Activated T-cell treated with anti-CD3 and anti-CD28 coated beads, Interleukin-2, amount 50 U/mL, for 72 hours (primary cell): ENCODE measurements at regions not wholly inside any gene's neighbourhood (a gene's known extent, or its start where the extent isn't known, plus 50 kb on each side); places are given as distances from the start of the nearest gene placed in this dataset.
A peak's percentile ranks its signal among the peaks of the same experiment; 100 is the strongest.

Experiments used
- ATAC-seq, 2 donors: fragments of 150-1000 bp; cut with Tn5 transposase; replicated peaks in 1 of 2; 2 replicates each; pipeline ENCODE4 v1.10.0; 2021; ENCODE audit warnings: moderate library complexity in 2 of 2, mild to moderate bottlenecking in 1 of 2
- DNase-seq, 2 donors: peaks; one replicate each; pipeline ENCODE4 v3.0.0; 2021 to 2022; ENCODE audit warnings: mixed read lengths in 1 of 2
- H3K27ac Mint-ChIP-seq: one replicate; pipeline ENCODE4 v1.8.0; 2022; ENCODE audit warnings: mild to moderate bottlenecking, moderate library complexity, mixed read lengths
- H3K27me3 Mint-ChIP-seq: one replicate; pipeline ENCODE4 v1.8.0; 2022; ENCODE audit warnings: low read depth, mixed read lengths
- H3K36me3 Mint-ChIP-seq, 2 donors: one replicate each; pipeline ENCODE4 v1.8.0; 2022; ENCODE audit warnings: mixed read lengths in 2 of 2, mild to moderate bottlenecking in 1 of 2; ENCODE audit not compliant: insufficient read depth in 2 of 2
- H3K4me1 Mint-ChIP-seq: one replicate; pipeline ENCODE4 v1.8.0; 2022; ENCODE audit warnings: low read depth, mixed read lengths
- H3K4me3 Mint-ChIP-seq, 2 donors: one replicate each; pipeline ENCODE4 v1.8.0; 2022; ENCODE audit warnings: mild to moderate bottlenecking in 2 of 2, mixed read lengths in 2 of 2, moderate library complexity in 2 of 2
- H3K9me3 Mint-ChIP-seq, 2 donors: one replicate each; pipeline ENCODE4 v1.8.0; 2022; ENCODE audit warnings: mixed read lengths in 2 of 2

DNA sequence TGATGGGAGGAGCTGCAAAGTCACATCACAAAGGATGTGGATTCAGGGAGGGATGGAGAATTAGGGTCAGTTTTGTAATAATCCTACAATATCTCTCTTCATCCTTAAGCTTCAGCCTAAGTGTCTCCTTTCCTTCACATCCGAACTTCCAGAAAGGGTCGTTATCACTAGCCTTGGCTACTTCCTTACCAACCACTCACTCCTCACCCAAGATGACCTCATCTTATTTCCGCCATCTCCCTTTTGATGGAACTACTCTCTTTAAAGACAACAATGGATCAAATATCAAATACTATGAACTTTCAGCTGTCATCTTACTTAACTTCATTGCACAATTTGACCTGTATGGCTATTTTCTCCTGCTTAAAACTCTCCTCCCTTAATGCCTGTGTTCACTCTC, 69.6 kb upstream of the BARHL2 start:
- no peak overlapping the region for H3K4me3 Mint-ChIP-seq

DNA sequence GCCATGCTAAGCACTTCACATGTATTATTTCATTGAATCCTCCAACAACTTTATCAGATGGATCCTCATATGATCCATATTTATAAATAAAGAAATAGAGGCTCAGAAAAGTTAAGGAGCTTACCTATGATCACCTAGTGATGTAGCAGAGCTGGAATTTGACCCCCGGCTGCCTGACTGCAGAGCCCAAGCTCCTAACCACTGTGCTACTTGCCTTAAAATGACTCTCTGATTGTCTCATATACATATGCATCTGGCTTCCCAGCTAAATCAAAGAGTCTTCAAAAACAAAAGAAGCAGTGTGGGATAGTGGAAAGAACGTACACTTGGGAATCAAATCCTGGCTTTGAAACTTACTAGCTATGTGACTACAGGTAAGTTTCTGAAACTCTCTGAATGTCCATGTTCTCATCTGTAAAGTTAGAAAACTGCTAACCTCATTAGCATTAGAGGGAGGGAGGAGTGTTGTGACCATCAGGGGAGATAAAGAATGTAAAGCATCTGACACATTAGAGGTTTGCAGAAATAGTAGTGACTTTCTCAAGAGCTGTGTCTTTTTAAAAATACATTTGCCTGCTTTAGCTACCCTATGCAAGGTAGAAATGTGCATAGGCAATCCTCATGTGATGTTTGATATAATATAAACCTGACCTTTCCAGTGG, 67.2 kb upstream of the BARHL2 start:
- no peak for ATAC-seq
- no peak overlapping the region for H3K27ac Mint-ChIP-seq
- peaks cover 0 to 3% of the 10 kb centered on the region in 2 donors for H3K9me3 Mint-ChIP-seq
- H3K4me3 Mint-ChIP-seq, result no peak overlapping the region
- peaks cover 37% of the 10 kb centered on the region for H3K27me3 Mint-ChIP-seq
- no peaks in the 10 kb centered on the region for H3K36me3 Mint-ChIP-seq
- no peak for DNase-seq
- H3K4me1 Mint-ChIP-seq, result no peaks in the 10 kb centered on the region

More for the DNA sequence above, 69.6 kb upstream of the BARHL2 start:
- peaks cover 23% of the 10 kb centered on the region for H3K27me3 Mint-ChIP-seq
- H3K27ac Mint-ChIP-seq, result no peak overlapping the region
- no peaks in the 10 kb centered on the region for H3K36me3 Mint-ChIP-seq
- peaks cover 0 to 9% of the 10 kb centered on the region in 2 donors for H3K9me3 Mint-ChIP-seq
- no peaks in the 10 kb centered on the region for H3K4me1 Mint-ChIP-seq
- DNase-seq (no peak), ATAC-seq (no peak)

DNA sequence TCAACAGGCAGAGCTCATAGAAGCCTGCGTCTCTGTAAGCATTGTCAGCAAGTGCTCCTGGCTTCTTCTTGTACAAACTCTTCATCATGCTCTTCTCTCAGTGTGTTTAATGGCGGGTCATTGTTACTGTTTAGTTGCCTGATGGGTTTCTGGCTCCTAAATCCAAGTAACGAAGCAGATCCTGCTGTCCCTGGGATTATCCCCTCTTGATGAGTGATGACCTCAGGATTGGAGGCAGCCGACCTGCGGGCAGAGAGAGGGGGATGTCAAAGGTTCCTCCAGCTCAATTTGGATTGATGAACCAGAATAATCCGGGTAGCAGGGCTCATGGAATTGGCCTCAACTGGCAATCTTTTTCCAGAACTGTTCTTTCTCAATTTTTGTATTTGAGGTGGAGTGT, 66.1 kb upstream of the BARHL2 start:
- DNase-seq (no peak), ATAC-seq (no peak)
- peaks cover 30% of the 10 kb centered on the region for H3K27me3 Mint-ChIP-seq
- H3K9me3 Mint-ChIP-seq, result no peaks in the 10 kb centered on the region
- H3K36me3 Mint-ChIP-seq, result no peaks in the 10 kb centered on the region
- no peak overlapping the region for H3K27ac Mint-ChIP-seq
- H3K4me1 Mint-ChIP-seq, result no peaks in the 10 kb centered on the region
- H3K4me3 Mint-ChIP-seq, result no peak overlapping the region

DNA sequence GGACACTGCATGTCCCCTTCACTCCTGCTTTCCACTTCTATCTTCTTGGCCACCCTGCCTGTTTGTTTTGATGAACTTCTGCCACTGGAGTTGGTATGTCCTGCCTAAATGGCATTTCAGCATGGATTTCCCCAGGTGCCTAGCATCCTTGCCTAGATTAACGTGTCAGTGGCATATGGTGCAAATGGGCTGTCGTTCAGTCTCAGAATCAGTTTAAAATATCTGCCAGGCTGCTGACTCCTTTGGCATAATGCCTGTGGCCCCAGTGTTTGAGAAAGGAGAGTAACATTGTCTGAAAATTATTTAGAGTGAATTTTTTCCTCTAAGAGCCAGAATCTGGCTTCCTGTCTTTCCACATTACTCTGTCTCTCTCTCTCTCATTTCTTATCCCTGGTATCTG, 64.9 kb upstream of the BARHL2 start:
- Mint-ChIP-seq H3K4me1 (no peaks in the 10 kb centered on the region), H3K36me3 (no peaks in the 10 kb centered on the region), H3K27me3 (peaks cover 30% of the 10 kb centered on the region), H3K9me3 (no peaks in the 10 kb centered on the region), H3K4me3 (no peak overlapping the region), H3K27ac (no peak overlapping the region)
- DNase-seq, result no peak
- ATAC-seq, result no peak

DNA sequence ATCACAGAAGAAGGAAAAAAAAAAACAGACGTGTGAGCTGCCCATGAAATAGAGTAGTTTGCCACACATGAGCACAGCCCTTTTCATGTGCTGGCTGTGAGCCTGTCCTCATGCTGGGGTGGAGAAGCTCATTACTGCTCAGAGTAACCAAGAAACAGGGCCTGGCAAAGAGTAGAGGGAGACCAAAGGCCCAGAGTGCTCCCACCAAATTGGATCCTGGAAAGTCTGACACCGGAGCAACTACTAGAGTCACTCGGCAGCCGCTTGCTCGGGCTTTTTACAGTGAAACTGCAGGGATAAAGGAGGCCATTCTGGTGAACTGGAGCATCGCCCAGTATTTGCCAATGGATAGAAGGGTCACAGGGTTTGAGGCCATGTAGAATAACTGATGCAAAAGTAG, 64.4 kb upstream of the BARHL2 start:
- Mint-ChIP-seq H3K36me3 (no peaks in the 10 kb centered on the region), H3K4me3 (no peak overlapping the region), H3K9me3 (no peaks in the 10 kb centered on the region), H3K27me3 (peaks cover 30% of the 10 kb centered on the region), H3K4me1 (no peaks in the 10 kb centered on the region), H3K27ac (no peak overlapping the region)
- ATAC-seq, result no peak
- DNase-seq, result no peak

DNA sequence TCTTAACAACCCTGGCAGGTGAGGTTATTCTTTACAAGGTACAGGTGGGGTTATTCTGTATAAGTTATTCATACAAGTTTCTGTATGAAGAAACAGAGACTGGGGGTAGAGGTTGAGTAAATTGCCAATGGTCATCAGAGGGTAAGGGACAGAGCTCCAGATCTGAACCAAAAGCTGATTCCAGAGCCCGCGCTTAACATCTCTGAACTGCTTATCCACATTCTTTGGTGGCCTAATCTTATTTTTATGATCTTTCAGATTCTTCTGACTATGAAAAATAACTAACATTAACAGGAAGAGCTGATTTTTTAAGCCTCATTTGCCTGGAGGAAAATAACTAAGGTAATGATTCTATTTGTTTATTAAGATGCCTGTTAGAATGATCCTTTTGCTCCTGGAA, 63.9 kb upstream of the BARHL2 start:
- H3K9me3 Mint-ChIP-seq, result no peaks in the 10 kb centered on the region
- H3K36me3 Mint-ChIP-seq, result no peaks in the 10 kb centered on the region
- H3K4me3 Mint-ChIP-seq, result no peak overlapping the region
- no peak for ATAC-seq
- DNase-seq, result no peak
- peaks cover 30% of the 10 kb centered on the region for H3K27me3 Mint-ChIP-seq
- no peaks in the 10 kb centered on the region for H3K4me1 Mint-ChIP-seq
- H3K27ac Mint-ChIP-seq, result no peak overlapping the region

DNA sequence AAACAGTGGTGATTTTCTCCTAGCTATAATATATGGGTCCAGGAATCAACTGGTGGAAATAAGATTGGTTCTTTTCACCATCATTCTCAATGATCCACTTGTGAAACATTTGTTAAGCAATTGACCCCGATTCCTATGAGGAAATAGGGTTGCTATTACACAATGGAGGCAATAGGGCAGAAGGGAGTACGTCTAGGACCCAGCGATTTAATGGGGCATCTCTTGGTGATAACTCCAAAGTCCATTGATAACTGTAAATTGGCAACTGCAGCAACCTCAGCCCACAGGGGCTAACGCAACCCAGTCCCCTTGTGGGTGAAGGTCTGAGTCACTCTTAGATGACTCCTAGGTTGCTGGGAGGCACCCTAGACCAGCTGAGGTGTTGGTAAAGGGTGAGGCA, 62.5 kb upstream of the BARHL2 start:
- Mint-ChIP-seq H3K27ac (no peak overlapping the region), H3K27me3 (peaks cover 39% of the 10 kb centered on the region), H3K9me3 (no peaks in the 10 kb centered on the region), H3K4me3 (no peak overlapping the region), H3K36me3 (no peaks in the 10 kb centered on the region), H3K4me1 (no peaks in the 10 kb centered on the region)
- ATAC-seq (peak in 1 of 2 donors; percentile 25), DNase-seq (no peak)

DNA sequence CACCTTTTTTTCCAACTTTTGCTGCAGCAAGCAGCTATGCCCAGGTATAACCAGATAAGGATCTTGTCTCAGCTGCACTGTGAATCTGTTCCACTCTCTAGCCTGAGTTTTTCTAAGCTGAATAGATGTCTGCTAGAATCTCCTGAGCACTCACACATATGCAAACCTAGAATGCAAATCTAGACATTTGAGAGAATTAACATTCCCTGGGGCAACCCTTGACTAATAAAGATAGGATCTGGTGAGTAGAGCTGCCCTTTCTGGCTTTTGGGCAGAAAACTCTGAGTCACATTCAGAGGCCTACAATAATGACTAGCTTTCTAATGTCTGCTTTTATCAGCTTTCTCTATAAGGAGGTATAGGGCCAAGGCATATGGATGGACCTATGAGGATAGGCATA, 61.4 kb upstream of the BARHL2 start:
- H3K4me1 Mint-ChIP-seq, result no peaks in the 10 kb centered on the region
- ATAC-seq (no peak), DNase-seq (no peak)
- H3K4me3 Mint-ChIP-seq, result no peak overlapping the region
- no peaks in the 10 kb centered on the region for H3K9me3 Mint-ChIP-seq
- no peaks in the 10 kb centered on the region for H3K36me3 Mint-ChIP-seq
- no peak overlapping the region for H3K27ac Mint-ChIP-seq
- peaks cover 40% of the 10 kb centered on the region for H3K27me3 Mint-ChIP-seq

DNA sequence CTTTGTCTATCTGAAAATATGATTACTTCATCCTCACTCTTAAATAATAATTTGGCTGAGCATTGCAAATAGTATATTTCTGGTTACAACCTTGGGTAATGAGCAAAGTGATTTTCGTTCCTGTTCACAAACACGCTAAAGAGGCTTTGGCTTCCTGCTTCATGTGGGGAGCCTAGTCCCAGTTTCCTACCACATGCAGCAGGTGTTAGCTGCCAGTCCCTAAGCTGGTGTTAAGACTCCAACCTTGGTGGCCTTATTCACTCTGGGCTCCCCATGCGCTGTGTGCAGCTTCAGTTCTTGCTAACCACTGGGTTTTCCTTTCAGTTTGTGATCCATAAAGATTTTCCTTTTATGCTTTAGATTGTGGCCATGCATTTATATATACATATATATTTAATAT, 56.7 kb upstream of the BARHL2 start:
- no peak for ATAC-seq
- Mint-ChIP-seq H3K9me3 (no peaks in the 10 kb centered on the region), H3K4me3 (no peak overlapping the region), H3K27ac (no peak overlapping the region), H3K36me3 (no peaks in the 10 kb centered on the region), H3K4me1 (no peaks in the 10 kb centered on the region), H3K27me3 (peaks cover 20% of the 10 kb centered on the region)
- DNase-seq, result no peak

DNA sequence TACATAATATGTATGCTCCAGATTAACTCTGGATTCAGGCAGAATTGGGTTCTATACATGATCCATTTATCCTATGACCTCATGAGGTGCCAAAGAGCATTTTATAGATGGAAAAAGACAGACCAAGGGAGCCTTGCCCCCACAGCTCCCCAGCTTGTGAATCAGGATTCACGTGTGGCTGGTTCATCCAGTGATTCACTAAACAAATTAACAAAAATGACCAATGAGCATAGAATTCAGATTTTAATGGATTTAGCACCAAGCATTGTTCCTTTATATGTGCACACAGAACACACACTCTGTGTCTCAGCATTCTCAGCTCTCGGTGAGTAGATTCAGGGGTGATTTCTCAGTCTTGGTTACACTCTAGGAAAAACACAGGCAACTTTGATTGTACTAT, 51.7 kb upstream of the BARHL2 start:
- Mint-ChIP-seq H3K4me1 (no peaks in the 10 kb centered on the region), H3K9me3 (peaks cover 1 to 4% of the 10 kb centered on the region in 2 donors), H3K27ac (no peak overlapping the region), H3K36me3 (no peaks in the 10 kb centered on the region), H3K4me3 (no peak overlapping the region), H3K27me3 (peaks cover 39% of the 10 kb centered on the region)
- ATAC-seq (no peak), DNase-seq (no peak)

DNA sequence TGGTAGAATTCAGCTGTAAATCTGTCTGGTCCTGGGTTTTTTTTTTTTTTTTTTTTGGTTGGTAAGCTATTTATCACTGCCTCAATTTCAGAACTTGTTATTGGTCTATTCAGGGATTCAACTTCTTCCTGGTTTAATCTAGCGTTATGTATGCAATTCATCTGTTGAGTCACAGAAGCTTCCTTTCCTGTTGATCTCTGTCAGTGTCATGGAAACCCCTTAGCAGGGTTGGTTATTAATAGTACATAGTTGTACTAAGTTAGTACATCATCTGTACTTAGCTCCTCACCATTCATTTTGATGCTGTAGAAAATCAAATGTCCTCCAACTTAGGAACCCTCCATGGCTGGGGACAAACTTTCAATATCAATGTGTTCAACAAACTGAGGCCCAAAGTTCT, 51.0 kb upstream of the BARHL2 start:
- H3K4me1 Mint-ChIP-seq, result no peaks in the 10 kb centered on the region
- peaks cover 39% of the 10 kb centered on the region for H3K27me3 Mint-ChIP-seq
- no peak overlapping the region for H3K4me3 Mint-ChIP-seq
- ATAC-seq (peak in 1 of 2 donors; percentile 59), DNase-seq (no peak)
- no peak overlapping the region for H3K27ac Mint-ChIP-seq
- peaks cover 1 to 4% of the 10 kb centered on the region in 2 donors for H3K9me3 Mint-ChIP-seq
- H3K36me3 Mint-ChIP-seq, result no peaks in the 10 kb centered on the region
